HG02610 (cell line): ENCODE measurements at regions not wholly inside any gene's neighbourhood (a gene's known extent, or its start where the extent isn't known, plus 50 kb on each side); places are given as distances from the start of the nearest gene placed in this dataset.
A peak's percentile ranks its signal among the peaks of the same experiment; 100 is the strongest.
"Not testable (repeated sequence)": the region's sequence is repeated elsewhere in the genome, so short reads cannot be mapped to it uniquely, and the experiment has no call there.

ENCODE experiments used
- ATAC-seq: cut with Tn5 transposase; IDR thresholded peaks from one replicate; pipeline ENCODE4 v1.9.1; 2021; ENCODE audit warnings: mild to moderate bottlenecking, moderate library complexity; ENCODE audit not compliant: unreplicated experiment

DNA sequence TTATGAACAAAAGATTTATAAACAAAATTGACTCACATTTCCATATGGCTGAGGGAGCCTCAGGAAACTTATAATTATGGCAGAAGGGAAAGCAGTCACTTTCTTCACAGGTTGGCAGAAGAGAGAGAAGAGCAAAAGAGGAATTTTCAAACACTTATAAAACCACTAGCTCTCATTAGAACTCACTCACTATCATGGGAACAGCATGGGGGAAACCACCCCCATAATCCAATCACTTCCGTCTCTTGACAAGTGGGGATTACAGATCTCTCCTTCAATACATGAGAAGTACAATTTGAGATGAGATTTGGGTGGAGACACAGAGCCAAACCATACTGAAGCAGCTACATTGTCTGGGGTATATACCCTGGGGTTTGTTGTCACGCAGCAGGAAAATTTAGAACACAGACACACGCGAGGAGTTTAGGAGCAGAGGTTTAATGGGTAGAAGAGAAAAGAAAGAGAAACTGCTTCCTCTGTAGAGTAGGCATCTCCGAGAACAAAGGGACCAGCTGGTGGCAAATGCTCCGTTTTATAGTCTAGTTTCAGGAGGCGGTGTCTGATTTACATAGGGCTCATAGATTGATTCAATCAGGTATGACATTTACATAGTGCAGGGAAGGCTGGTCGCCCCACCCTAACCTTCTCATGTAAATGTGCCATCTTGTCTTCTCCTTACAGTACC lies 2277.7 kb upstream of the AGA start:
- ATAC-seq, result no peak

DNA sequence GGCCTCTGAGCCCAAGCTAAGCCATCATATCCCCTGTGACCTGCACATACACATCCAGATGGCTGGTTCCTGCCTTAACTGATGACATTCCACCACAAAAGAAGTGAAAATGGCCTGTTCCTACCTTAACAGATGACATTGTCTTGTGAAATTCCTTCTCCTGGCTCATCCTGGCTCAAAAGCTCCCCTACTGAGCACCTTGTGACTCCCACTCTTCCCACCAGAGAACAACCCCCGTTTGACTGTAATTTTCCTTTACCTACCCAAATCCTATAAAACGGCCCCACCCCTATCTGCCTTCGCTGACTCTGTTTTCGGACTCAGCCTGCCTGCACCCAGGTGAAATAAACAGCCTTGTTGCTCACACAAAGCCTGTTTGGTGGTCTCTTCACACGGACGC lies 2284.3 kb upstream of the AGA start:
- not testable (repeated sequence) for ATAC-seq

DNA sequence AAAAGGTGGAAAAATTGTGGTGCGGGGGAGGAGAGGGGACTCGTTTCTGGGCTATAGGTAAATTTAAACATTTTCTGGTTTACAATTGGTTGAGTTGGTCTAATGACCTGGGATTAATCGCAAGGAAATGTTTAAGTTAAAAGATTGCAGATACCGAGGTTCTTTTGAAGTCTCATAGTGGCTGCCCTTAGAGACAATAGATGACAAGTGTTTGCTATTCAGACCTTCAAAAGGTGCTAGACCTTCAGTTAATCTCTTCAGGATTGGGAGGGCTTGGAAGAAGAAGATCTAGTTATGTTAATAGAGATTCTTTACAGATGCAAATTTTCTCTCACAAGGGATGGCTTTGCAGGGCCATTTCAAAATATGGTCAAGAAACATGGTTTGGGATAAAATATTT lies 2286.1 kb upstream of the AGA start:
- no peak for ATAC-seq

DNA sequence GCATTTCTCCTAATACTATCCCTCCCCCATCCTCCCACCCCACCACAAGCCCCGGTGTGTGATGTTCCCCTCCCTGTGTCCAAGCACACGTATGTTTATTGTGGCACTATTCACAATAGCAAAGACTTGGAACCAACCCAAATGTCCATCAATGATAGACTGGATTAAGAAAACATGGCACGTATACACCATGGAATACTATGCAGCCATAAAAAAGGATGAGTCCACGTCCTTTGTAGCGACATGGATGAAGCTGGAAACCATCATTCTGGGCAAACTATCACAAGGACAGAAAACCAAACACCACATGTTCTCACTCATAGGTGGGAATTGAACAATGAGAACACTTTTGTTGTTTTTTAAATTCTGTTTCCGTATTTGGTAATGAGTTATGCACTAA lies 2294.6 kb upstream of the AGA start:
- ATAC-seq, result not testable (repeated sequence)

DNA sequence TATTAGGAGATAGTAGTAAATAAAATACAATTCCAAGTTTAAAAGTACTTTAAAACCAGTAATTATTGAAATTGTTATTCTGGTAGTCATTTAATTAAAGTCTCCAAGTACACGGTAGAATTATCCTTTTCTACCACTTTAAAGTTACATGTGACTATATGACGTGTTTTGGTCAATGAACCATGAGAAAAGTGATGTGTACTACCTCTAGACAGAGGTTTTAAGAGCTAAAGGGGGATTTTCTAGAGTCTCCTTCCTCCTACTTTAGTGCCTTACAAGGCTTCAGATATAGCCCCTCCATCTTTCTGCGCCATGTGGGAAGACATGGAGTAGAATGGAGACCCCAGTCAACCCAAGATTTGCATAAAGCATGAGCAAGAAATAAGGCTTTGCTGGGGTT lies 2296.6 kb upstream of the AGA start:
- no peak for ATAC-seq

DNA sequence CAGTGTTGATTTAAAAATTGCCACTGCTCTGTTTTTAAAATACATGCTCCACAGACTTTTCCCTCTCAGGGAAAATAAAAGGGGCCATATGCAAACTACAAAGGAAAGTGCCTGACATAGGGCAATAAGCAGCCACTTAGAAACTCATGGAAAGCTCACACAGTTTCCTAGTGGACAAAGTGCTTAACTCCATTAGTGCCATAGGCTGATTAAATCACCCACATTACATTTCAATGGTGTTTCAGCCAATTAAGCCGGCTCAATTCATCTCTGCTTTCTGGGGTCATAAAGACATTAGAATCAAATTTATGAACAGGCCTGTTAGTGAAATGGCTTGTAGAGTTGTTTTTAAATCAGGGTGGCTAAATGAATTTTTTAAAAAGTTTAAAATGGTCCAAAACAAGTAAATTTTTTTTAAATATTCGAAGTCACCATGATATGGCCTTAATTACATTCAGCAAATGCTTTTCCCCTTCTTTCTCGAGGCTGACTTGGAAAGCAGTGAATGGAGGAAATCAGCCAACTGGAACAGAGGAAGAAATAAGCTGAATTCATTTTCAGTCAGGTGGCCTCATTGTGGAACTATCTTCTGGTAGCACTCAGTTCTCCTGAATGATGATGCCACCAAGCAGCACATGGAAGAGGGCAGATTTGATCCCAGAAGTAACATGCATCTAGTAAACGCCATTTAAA lies 2305.1 kb upstream of the AGA start:
- no peak for ATAC-seq

DNA sequence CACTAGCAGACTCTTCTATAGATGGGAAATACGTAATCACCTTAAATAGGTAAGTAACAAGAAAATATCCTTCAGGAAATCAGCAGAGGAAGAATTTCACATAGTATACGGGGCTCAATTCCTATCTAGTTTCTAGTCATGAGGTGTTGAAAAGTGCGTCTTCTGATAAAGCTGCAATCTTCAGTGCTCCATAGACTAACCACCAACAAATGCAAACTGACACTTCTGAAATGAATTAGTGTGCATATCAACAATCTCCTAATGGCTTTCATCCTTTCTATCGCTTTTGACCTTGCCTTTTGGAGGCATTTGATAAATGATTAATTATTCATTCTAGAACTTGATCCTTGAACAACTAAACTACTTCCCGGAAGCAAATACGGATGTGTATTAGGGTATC lies 2306.6 kb upstream of the AGA start:
- ATAC-seq, result no peak

DNA sequence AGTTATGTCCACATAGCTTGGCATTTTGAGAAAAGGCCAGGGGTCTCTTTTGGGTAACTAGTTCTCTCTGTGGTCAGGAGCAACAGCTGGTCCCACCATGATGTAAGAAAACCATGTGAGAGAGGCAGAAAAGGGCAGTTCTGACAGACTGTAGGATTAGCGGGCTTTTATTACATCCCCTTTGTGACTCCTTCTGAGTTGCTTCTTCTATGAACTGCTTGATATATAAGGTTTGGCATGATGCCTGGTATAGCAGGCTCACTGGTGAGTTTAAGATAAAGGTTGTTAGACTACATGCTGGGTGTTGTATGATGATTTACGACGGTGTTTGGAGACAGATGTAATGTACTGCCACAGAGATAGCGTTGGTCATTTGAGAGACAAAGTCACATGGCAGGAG lies 2308.1 kb upstream of the AGA start:
- no peak for ATAC-seq

DNA sequence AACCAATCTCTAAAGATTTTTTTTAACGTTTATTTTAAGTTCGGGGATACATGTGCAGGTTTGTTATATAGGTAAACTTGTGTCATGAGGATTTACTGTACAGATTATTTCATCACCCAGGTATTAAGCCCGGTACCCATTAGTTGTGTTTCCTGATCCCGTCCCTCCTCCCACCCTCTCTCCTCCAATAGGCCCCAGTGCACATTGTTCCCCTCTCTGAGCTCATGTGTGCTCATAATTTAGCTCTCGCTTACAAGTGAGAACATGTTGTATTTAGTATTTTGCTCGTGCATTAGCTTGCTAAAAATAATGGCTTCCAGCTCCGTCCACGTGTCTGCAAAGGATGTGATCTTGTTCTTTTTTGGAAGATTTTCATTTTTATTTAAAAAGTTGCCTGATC lies 2309.4 kb upstream of the AGA start:
- ATAC-seq, result no peak

DNA sequence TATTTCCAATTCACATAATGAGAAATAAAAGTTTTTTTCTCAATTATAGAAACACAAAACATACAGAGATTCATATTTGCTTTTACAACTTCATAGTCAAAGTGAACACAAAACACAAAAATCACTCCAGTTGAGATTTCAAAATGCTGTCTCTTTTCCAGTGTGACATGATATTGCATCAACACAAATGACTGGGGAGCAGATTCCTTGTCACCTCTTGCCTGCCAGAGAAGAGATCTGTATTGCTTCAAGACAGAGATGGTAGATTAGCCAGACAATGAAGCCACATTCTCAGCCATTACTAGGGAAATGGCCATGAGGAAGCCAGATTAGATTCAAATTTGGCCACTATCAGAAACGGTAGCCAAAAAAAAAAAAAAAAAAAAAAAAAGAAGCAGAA lies 2313.1 kb upstream of the AGA start:
- ATAC-seq, result no peak

DNA sequence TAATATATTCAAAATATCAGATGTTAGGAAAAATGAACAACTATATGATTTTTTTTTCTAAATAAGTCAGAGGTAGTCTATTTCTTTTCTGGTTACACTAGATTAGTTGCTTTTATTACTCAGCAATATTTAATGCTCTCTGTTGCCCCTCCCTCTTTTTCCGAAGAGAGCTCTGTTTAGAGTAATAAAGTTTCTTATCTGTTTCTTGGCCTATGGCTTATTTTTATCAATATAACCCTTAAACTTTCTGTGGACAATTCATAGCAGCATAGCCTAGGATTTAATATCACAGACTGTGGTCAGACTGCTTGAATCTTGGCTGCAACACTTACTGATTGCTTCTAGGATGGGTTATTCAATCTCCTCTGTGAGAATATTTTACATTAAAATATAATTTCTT lies 2315.4 kb upstream of the AGA start:
- ATAC-seq, result no peak

DNA sequence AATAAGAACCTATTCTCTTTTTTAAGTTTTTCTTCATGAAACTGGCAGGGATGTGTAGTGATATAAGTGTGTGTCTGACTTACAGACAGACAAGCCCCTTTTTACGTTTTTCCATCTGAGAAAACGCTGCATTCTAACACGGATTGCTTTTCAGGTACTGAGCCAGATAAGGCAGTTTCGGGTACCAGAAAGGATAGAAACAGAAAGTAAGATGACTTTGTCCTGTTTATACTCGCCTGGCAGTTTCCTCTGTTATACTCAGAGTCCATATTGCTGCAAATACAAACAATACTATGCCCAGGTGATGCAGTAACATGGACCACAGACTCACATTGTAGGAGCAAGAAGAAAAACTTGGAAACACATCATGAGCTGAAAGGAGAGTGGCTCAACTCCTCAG lies 2320.6 kb upstream of the AGA start:
- peak; percentile 55 for ATAC-seq

DNA sequence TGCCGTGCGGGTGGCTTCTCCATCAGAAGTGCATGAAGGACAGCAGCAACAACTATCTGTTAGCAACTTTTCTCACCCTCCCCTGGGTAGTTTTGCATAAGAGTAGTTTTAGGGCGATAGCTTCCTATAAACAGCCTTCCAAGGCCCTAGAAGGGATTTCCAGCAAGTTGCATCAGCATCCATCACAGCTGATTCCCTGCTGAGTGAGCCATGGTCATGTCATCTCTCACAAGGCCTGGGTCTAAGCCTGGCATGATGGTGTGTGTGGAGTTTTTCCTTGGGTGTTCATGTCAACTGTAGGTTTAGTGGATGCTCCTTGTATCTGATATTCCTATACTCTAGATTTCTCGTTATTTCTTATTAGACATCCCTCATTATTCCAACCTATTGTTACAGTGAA lies 2324.7 kb upstream of the AGA start:
- no peak for ATAC-seq

DNA sequence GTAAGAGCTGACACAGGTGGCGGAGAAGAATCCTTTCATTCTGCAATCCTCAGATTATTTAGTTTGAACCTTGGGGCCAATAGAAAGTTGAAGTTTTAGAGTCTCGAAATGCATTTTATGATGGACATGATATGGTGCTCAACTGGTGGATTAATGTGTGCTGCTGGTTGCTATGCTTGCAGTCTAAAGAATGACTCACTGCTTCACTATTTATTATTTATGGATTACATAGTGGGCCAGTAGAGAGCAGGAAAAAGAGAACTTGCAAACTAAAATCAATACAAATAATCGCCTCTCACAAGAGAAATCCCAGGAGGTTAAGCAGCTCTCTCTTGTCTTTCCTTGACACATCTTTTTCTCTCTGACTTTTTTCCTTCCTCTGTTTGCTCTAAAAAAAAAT lies 2326.8 kb upstream of the AGA start:
- ATAC-seq, result no peak

DNA sequence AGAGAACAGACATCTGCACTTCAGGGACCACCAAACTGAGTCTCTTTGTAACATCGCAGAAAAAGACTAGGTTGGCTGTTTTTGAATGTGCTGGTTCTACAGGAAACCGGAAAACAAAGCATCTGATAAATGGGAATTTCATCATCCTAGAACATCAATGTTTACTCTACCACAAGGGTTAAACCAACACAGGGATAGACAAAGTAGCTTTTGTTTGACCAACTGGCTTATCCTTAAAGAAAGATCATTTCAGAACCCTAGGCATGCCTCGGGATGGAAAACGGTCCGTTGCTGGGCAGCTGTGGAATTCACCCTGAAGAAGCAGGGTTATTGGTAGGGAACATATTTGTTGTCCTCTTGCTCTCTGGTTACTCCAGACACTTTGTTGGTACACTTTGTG lies 2355.5 kb upstream of the AGA start:
- no peak for ATAC-seq

DNA sequence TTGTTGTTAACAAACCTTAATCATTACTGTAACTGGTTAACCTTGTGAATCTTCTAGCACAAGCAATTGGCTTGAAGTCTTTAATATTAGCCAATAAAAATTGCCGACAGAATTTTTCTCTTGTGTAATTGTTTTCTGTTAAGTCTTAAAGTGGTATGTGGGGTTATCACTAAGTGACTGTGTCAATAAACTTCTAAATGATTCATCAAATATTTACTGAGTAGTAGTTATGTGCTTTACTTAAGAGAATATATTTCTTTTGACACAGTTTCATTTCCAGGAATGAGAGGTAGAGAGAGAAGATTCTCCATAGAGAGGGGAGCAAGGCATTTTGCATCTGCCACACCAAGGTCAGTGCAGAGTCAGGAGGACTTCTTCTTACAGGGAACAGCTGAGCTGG lies 2361.6 kb upstream of the AGA start:
- ATAC-seq, result no peak

DNA sequence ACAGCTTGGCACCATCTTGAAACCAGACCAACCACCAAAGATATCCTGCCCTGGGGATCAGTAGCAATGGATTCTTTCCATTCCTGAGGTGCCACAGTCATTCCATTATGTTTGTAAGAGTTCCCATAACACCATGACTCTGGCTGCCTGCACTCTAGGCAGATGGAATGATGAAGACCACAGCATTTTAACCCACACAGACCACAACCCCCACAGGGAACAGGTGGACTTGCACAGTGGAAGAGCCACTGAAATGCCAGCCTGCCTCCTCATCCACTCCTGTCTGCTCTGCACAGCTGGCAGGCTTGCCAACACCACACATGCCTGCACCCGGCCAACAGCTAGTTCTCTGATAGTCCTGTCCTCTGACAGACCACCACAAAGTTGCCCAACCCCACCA lies 2362.2 kb upstream of the AGA start:
- ATAC-seq, result no peak

DNA sequence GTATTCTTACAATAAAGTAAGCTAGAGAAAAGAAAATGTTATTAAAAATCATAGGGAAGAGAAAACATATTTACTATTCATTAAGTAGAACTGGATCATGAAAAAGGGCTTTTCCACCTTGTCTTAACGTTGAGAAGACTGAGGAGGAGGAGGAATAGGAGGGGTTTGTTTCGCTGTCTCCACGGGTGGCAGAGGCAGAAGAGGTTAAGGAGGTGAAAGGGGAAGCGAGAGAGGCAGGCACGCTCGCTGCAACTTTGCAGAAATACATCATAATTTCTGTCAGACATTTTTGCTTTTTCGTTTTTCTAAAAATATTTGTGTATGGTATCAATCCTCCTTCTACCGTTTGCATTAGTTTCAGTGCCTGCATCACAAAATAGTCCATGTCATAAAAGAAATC lies 2375.1 kb upstream of the AGA start:
- no peak for ATAC-seq

DNA sequence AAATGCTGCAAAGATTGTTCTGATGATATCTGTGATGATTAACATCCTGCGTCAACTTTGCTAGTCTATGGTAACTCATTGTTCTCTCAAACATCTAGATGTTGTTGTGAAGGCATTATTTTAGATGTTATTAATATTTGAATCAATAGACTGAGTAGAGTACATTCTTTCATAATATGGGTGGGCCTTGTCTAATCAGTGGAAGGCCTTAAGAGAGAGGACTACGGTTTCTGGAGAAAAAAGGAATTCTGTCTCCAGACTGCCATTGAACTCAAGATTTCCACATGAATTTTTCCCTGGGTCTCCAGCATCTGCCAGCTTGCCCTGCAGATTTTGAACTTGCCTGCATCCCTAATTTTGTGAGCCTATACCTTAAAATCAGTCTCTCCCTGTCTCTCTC lies 2381.1 kb upstream of the AGA start:
- no peak for ATAC-seq

DNA sequence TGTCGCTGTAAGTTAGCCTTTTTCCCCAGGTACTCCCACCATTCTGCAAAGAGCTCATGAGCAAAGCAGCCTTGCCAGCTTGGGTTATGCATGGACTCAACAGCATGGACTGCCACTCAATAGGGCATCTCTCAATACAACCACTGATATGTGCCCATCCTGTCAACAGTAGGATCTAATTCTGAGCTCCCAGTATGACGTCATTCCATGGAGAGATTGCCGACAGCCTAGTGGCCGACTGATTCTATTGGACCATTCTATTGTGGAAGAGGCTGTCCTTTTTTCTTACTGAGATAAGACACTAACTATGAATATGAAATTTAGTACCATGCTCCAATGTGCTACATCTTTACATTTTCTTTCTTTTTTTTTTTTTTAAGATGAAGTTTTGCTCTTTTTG lies 2389.0 kb upstream of the AGA start:
- ATAC-seq, result no peak

DNA sequence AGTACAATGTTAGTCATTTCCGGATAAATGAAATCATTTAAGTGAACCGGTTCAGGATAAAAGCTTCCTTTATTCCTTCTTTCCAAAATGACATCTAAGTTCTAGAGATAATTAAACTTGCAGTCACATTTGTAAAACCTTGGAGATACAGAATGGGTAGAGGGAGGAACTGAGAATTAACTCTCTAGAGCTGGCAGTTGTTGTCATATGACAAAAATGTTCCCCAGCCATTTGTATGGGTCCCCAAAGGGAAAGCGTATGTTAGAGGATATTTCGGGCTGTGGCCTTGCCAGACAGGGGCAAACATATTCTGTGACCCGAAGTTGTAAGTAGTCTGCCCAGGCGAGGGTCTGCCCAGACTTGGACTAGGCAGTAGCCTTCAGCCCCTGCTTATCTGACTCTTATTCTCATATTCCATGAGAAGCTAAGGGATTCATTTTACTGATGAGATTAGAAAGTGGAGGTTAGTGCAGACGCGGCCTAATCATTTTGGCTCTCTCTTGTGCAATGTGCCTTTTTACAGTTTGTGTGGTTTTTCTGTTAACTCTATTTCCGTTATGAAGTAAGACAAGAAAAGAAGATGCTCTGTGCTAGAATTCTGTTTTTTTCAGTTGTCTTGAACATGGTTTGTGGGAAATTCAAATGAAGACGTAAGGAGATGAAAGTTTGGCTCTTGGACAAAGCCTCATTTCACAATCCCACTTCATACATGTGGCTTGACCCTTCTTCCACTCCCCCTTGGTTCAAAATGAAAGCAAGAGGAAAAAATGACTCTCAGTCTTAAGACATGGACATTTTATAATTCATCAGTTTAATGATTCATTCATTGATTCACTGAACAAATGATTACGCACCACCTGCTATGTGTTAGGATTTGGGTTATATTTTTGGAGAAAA lies 2394.2 kb upstream of the AGA start:
- no peak for ATAC-seq

DNA sequence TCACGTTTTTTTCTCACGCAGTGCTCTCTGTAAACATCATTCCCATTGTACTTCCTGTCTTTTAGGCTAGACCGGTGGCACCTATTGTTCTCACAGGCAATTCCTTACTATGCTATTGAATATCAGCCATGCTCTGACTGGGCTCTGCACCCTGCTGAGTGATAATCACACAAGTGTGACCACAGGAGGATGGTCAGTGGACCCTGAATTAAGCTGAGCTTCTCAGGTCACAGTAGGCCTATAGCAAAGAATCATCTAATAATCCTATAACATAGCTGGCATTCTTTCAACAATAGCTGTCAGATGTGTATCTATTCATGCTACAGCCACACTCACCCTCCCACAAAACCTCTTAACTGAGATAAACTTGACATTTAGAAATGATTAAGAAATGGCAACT lies 2399.8 kb upstream of the TENM3 start:
- no peak for ATAC-seq
